ENCODE measurements at regions not wholly inside any gene's neighbourhood (a gene's known extent, or its start where the extent isn't known, plus 50 kb on each side); places are given as distances from the start of the nearest gene placed in this dataset.

DNA sequence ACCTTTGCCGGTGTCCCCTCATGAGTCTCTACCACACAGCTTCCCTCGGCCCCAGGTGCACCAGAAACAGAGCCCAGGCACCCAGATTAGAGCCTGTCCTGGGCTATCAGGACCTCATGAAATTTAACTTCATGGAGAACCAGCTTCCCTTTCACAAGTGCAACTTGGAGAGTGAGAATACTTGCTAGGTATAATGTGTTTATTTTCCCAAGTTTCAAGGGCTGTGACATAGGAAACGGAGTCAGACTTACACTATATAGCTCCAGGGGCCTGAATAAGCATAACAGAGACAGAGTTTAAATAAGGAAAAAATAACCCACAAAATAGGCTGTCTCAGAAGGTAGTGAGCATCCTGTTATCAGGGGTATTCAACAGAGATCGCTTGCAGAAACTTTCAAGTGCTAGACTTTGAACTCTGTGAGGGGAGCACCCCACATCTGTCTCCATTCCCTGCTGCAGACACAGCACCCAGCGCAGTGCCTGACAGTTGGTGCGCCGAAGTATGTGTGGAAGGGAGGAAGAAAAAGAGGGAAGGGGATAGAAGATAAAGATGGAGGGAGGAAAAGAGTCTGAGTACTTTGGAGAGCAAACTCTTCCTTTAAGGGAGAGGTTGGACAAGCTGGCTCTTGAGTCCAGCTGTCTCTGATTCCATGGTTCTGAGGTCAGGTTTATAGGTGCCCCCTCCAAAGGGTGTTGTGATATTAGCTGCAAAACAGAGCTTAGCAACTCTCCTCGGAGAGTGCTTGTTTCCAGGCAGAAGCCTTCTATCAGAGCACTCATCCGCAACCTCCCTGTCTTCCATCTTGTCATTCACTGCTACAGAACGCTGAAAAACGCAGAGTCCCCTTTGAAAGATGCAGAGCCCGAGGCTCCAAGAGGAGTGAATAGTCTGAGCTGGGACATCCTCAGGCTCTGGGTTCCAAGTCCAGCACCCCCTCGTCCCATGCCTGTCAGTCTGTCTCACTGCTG, 84.8 kb downstream of the CPN2 start:
- no peak for DNase-seq (ENCODE audit: low read depth in 2 of 2)

- no peak for DNase-seq (ENCODE audit: low read depth in 2 of 2)
Measured at GRCh38 chr3:194267744-194268653, 83.1 kb downstream of the CPN2 start.

GRCh38 chr3:194268654-194269512, 82.2 kb downstream of the CPN2 start:
- no peak for DNase-seq (ENCODE audit: low read depth in 2 of 2)

GRCh38 chr3:194269610-194270145, 81.5 kb downstream of the CPN2 start:
- DNase-seq (ENCODE audit: low read depth in 2 of 2): no peak

DNA sequence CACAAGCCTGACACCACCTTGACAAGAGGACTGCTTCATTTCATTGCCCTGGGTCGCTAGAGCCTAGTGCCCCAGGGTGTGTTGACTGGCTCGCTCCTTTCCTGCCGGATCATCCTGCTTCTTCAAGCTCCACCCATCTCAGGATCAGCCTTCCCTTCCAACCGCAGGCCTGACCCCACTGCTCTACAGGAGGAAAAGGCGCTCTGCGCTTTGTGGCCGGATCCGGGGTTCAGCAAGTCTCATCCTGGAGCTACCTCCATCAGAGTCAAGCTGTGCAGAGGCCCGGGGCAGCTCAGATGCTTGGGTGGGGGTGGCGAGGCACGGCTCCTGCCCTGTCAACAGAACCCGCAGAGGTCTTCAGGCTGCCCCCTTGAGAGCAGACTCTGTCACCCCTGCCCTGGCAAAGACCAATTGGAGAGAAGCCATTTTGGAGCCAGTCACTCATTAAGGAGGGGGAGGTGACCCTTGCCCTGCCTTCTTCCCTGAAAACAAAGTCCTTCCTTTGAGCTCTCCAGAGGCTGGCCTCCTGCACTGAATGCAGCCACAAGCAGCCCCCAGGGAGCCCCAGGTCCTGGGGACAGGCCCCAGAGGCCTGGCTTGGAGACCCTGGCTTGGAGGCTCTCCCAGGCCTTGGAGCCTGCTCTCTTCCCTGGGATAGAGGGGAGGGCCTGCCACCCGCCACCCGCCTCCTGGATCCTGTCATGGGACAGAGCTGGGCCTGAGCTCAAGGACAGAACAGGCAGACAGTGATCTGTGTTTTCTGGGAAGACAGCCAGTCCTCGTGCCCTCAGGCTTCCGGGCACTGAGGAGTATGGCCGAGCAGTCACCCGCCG, 80.3 kb downstream of the CPN2 start:
- no peak for DNase-seq (ENCODE audit: low read depth in 2 of 2)

DNA sequence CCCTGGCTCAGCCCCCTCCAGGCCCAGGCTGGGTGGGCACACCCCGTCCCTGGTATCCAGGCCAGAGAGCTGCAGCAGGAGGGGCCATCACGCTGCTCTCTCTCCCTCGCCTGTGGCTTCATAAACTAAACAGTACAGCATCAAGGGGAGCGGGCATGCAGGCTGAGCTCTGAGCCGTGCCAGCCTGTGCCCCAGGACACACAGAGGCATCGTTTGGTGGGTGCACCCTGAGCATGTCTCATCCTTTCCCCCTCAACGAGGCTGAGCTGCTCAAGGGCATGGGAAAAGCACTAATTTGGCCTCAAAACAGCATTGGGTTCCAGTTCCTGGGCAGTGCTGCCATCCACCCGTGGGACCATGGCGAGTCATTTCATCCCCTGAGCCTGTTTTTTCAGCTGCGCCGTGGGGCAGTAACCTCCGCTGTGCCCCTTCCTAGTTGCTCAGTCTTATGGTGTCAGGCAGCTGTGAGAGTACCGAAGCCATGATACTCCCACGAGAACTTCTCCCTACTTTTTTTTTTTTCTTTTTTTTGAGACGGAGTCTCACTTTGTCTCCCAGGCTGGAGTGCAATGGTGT, 79.6 kb downstream of the CPN2 start:
- DNase-seq (ENCODE audit: low read depth in 2 of 2): no peak

- no peak for DNase-seq (ENCODE audit: low read depth in 2 of 2)
Measured at GRCh38 chr3:194272221-194272620, 78.9 kb downstream of the CPN2 start.

GRCh38 chr3:194272861-194273742, 78.0 kb downstream of the CPN2 start:
- no peak for DNase-seq (ENCODE audit: low read depth in 2 of 2)

DNA sequence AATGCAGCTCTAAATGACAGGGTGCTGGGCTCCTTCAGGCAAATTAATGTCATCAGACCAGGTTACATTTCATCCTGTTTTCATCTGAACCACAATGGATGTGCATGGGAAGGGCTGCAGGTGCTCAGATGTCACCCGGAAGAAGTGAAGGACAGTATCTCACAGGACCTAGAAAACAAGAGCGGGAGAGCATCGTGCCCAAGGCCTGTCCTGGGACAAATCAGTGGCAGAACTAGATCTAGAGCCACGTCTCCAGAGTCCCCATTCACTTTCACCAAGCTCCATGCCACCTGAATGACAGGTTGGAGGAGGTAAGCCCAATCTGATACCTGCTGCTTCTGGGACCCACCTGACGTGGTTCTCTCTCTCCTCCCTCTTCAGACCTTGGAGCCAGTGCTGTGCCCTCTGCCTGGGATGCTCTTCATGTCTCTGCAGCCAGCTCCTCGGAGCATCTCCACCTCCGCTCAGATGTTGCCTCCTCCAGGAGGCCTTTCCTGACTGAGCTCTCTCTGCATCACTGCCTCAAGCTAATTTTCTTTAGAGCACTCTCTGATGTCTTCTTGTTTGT, 77.3 kb downstream of the CPN2 start:
- no peak for DNase-seq (ENCODE audit: low read depth in 2 of 2)

DNA sequence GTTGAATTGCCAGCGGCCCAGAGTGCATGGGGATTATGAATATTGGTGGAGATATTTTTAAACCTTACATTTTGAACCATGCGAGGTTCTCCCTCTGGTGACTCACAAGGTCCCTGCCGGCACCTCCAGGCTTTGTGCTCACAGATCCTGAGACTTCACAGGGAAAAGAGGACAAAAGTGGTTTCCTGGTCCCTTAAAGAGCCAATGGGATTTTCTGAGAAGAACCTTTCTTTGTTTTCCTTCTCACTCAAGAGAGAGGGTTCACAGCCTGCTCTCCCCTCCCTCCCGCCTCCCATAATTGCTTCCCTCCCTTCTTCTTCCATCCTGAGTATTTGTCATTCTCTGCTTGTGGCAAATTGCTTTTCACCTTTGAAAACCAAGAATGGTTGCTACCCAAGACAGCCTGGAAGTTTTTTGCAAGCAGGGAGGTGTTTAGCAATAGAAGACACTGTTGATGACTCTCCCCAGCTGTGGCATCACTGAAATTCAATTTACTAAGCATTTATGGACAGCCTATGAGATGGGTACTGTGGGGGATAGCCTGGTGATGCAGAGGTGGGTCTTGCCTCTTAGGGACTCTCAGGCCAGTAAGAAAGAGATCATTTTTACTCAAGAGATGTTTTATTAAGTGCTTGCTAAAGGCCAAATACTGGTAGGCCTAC, 76.6 kb downstream of the CPN2 start:
- DNase-seq (ENCODE audit: low read depth in 2 of 2): no peak

- no peak for DNase-seq (ENCODE audit: low read depth in 2 of 2)
Measured at GRCh38 chr3:194275291-194275690, 75.8 kb downstream of the CPN2 start.

DNA sequence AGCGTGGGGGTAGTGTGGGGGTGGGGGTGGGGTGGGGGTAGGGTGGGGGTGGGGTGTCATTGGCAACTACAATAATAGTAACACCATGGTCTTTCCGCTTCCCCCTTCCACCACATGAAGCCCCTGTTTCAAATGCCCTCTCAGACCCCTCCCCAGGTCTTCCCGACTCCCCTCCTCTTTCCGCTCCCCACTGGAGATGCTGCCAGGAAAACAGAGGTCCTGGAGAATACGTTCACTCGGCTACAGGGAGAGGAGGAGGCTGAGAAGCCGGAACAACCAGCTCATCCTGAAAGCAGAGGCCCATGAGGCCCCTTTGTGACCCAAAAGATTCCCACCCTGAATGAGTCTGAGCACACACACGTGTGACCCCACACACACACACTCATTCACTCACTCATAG, 75.4 kb downstream of the CPN2 start:
- no peak for DNase-seq (ENCODE audit: low read depth in 2 of 2)

DNA sequence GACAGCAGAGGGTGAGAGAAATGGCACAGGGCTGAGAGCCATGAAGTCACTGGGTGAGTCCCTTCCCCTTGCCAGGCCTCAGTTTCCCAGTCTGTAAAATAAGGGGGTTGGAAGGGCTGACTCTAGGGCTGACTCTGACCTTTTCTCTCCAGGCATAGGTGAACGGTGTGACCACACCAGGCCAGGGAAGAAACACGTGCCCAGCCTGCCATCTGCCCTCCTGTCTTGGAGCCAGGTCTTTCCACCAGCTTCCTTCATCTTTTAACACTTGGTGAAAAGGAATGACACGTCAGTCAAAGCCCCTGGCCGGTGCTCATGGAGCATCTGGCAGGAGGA, 74.4 kb downstream of the CPN2 start:
- DNase-seq (ENCODE audit: low read depth in 2 of 2): no peak

DNA sequence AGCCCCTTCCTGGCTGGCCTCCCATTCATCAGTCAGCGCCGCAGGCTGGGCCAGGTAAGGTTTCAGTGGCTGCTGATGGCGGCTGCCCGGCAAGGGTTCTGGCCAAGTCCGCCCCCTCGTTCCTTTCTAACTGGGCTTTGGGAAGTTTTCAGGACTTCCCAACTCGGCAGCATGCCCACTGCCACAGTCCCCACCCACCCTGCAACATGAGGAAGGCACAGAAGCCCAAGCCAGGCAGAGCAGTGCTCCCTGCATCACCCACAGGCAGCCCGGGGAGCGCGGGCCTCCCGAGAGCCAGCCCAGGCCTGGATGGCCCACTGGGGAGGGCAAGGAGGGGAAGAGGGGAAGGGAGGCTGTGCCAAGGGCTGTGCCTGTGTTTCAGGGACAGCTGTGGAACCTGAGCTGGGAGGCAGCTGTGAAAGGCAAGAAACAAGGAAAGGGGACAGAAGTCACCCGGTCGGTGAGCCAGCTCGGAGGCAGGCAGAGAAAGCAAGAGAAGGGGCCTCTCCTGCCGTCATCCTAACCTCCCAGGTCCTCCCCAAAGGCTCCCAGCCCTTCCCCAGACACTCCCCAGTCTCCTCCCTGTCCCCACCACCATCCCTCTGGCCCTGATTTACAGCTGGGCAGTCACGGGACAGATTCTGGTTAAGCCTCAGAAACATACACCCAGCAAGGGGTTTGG, 73.9 kb downstream of the CPN2 start:
- DNase-seq (ENCODE audit: low read depth in 2 of 2): no peak

GRCh38 chr3:194277786-194278130, 73.4 kb downstream of the CPN2 start:
- no peak for DNase-seq (ENCODE audit: low read depth in 2 of 2)

GRCh38 chr3:194278186-194278845, 72.8 kb downstream of the CPN2 start:
- DNase-seq (ENCODE audit: low read depth in 2 of 2): no peak

DNA sequence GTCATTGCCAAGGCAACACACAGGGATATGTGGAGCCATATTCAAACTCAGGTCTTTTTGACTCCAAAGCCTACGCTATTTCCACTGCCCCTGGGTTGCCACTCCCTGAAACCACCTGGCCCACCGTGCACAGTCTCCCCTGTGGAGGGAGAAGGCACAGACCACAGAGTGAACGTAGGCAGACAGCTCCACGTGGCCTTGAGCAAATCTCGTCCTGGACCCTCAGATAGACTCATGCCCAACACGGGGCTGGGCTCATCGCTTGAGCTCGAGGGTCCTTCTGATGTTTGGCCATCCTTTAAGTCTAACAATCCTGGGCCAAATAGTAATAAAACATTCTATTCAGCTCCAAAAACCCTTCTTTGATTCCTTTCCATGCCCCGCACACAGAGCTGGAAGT, 72.0 kb downstream of the CPN2 start:
- no peak for DNase-seq (ENCODE audit: low read depth in 2 of 2)
